Effector memory CD8-positive, alpha-beta T cell (primary cell): ENCODE measurements at regions not wholly inside any gene's neighbourhood (a gene's known extent, or its start where the extent isn't known, plus 50 kb on each side); places are given as distances from the start of the nearest gene placed in this dataset.

ENCODE experiments used
- ATAC-seq: fragments of 150-1000 bp; cut with Tn5 transposase; replicated peaks from 2 replicates; pipeline ENCODE4 v1.10.0; 2021; ENCODE audit warnings: mild to moderate bottlenecking, moderate library complexity
- DNase-seq, 3 experiments: peaks; one replicate each; pipeline ENCODE4 v3.0.0; 2021
- H3K27ac Mint-ChIP-seq, 2 donors: one replicate each; pipeline ENCODE4 v1.8.0; 2022; ENCODE audit warnings: mild to moderate bottlenecking in 2 of 2, mixed read lengths in 2 of 2, moderate library complexity in 2 of 2
- H3K27me3 Mint-ChIP-seq, 2 donors: one replicate each; pipeline ENCODE4 v1.8.0; 2022; ENCODE audit warnings: mixed read lengths in 2 of 2
- H3K36me3 Mint-ChIP-seq: one replicate; pipeline ENCODE4 v1.8.0; 2022; ENCODE audit warnings: mild to moderate bottlenecking, moderate library complexity, mixed read lengths; ENCODE audit not compliant: insufficient read depth
- H3K4me1 Mint-ChIP-seq, 2 donors: one replicate each; pipeline ENCODE4 v1.8.0; 2022; ENCODE audit warnings: low read depth in 2 of 2, mixed read lengths in 2 of 2
- H3K4me3 Mint-ChIP-seq, 2 donors: one replicate each; pipeline ENCODE4 v1.8.0; 2022; ENCODE audit warnings: mild to moderate bottlenecking in 2 of 2, mixed read lengths in 2 of 2, moderate library complexity in 2 of 2
- H3K9me3 Mint-ChIP-seq, 2 donors: one replicate each; pipeline ENCODE4 v1.8.0; 2022; ENCODE audit warnings: mixed read lengths in 2 of 2

DNA sequence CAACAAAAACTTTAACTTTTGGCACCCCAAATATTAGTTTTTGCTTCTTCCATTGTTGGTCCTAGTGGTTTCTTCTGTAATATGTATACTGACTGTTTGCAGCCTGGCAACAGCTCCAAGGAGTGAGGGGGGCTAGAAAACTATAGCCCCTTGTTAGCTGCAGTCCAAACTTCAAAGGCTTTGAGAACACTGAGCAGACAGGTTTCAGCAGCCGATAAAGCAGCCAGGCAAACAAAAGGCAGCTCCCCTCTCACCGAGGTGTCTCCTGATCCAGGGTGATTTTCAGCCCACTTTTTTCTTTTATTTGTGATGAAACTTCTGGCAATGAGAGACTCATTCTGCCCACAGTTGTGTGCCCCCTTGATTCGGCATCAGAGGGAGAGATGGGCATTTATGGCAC is 80.7 kb downstream of the OLIG3 start:
- no peak overlapping the region for H3K4me3 Mint-ChIP-seq
- H3K4me1 Mint-ChIP-seq: peaks cover 4 to 18% of the 10 kb centered on the region in 2 donors
- DNase-seq (no peak), ATAC-seq (no peak)
- H3K27me3 Mint-ChIP-seq: no peaks in the 10 kb centered on the region
- H3K27ac Mint-ChIP-seq: peak overlapping the region in 1 of 2 donors; percentile 86
- H3K9me3 Mint-ChIP-seq: no peaks in the 10 kb centered on the region
- H3K36me3 Mint-ChIP-seq: no peaks in the 10 kb centered on the region

DNA sequence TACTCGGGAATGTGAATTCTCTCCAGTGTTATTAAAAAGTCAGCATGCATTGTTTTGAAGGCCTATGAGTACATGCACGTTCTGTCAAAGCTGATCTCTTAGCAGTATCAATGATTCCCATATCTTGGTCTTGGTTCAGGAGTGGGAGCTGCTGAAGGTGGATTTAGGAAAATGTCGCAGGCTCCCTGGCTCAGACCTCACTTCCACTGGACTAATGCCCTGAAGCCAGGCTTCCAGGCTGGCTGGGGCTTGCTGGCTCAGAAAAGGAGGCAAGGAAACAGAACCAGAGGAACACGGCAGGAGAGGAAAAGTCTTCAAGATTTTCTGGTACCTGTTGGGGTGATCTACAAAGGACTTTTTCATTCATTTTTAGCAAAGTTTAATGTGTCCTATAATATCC is 81.6 kb downstream of the OLIG3 start:
- H3K4me1 Mint-ChIP-seq: peaks cover 10 to 26% of the 10 kb centered on the region in 2 donors
- H3K9me3 Mint-ChIP-seq: no peaks in the 10 kb centered on the region
- H3K27ac Mint-ChIP-seq: no peak overlapping the region
- H3K36me3 Mint-ChIP-seq: no peaks in the 10 kb centered on the region
- ATAC-seq (no peak), DNase-seq (no peak)
- no peaks in the 10 kb centered on the region for H3K27me3 Mint-ChIP-seq
- H3K4me3 Mint-ChIP-seq: no peak overlapping the region

DNA sequence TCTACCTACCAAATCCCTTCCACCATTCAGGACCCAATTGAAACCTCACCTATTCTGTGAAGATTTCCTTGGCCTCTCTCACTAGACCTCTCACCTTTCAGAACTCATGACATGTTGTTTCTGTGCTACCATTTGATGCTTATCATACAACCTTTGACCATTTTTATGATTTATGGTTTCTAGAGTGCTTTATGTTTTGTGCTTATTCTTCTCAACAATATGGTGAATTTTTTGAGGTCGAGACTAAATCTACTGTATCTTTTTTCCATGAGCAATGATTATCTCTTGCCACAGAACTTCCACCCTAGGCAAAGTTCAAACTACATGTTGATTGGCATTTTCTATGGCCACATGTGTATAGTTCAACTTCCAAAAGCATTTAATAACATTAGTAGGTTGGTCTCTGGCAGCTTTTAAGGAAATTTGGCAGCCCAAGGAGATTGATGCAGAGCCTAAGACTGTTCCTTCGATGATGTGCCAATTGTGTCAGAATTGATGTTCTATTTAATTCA is 84.9 kb downstream of the OLIG3 start:
- Mint-ChIP-seq H3K9me3 (peaks cover 4 to 13% of the 10 kb centered on the region in 2 donors), H3K36me3 (no peaks in the 10 kb centered on the region), H3K27ac (no peak overlapping the region), H3K4me3 (no peak overlapping the region), H3K27me3 (no peaks in the 10 kb centered on the region), H3K4me1 (peaks cover 17 to 31% of the 10 kb centered on the region in 2 donors)
- DNase-seq (no peak), ATAC-seq (no peak)

DNA sequence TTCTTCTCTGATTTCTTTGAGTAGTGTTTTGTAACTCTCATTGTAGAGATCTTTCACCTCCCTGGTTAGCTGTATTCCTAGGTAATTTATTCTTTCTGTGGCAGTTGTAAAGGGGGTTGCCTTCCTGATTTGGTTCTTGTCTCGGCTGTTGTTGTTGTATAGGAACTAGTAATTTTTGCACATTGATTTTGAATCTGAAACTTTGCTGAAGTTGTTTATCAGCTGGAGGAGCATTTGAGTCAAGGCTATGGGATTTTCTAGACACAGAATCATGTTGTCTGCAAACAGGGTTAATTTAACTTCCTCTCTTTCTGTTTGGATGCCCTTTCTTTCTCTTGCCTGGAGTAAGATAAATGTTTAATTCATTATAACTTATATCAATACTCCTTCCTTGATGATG is 86.4 kb downstream of the OLIG3 start:
- H3K27ac Mint-ChIP-seq: peak overlapping the region in 1 of 2 donors; percentile 88

DNA sequence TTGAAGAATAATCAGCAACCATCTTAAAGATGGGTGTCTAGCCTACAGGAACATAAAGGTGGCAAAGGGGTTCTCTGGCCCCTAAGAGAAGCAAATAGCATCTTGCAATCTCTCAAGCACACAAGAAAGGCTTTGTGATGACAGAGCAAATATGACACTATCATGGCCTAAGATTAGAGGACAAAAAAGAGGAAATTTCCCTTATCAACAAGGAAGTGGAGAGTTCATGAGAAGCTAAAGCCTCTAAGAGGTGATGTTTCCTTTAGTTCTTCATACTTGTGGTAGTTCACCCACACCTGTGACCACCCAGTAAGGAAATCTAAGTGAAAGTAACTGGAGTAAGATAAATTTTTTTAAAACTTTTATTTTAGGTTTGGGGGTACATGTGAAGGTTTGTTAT is 88.4 kb downstream of the OLIG3 start:
- peaks cover 17 to 30% of the 10 kb centered on the region in 2 donors for H3K4me1 Mint-ChIP-seq
- H3K27me3 Mint-ChIP-seq: no peaks in the 10 kb centered on the region
- no peak for DNase-seq
- peaks cover 4 to 13% of the 10 kb centered on the region in 2 donors for H3K9me3 Mint-ChIP-seq
- no peak for ATAC-seq
- no peaks in the 10 kb centered on the region for H3K36me3 Mint-ChIP-seq
- H3K4me3 Mint-ChIP-seq: no peak overlapping the region
- no peak overlapping the region for H3K27ac Mint-ChIP-seq

More for the DNA sequence above, 86.4 kb downstream of the OLIG3 start:
- Mint-ChIP-seq H3K4me3 (peak overlapping the region in 1 of 2 donors; percentile 19), H3K36me3 (no peaks in the 10 kb centered on the region), H3K4me1 (peaks cover 17 to 30% of the 10 kb centered on the region in 2 donors), H3K9me3 (peaks cover 4 to 13% of the 10 kb centered on the region in 2 donors), H3K27me3 (no peaks in the 10 kb centered on the region)
- DNase-seq: no peak
- no peak for ATAC-seq

DNA sequence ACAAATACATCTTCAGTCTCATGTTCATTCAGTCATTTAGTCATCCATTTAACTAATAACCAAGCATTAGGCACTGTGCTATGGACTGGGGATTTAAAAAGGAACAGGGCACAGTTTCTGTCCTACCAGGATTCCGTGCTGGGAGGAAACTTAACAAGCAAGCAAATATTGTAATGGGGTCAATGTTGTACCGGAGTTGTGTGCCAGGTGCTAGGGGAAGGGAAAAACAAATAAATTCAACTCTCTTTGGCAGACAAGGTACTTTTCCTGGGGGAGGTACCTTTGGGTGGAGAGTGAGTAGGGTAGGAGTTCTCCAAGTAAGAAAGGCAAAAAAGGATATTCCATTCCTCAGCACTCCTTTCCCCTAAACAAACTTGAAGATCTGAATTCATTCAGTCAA is 90.3 kb downstream of the OLIG3 start:
- peaks cover 4 to 13% of the 10 kb centered on the region in 2 donors for H3K9me3 Mint-ChIP-seq
- no peak for ATAC-seq
- peaks cover 17 to 41% of the 10 kb centered on the region in 2 donors for H3K4me1 Mint-ChIP-seq
- DNase-seq: no peak
- H3K27ac Mint-ChIP-seq: peak overlapping the region in 1 of 2 donors; percentile 64
- no peaks in the 10 kb centered on the region for H3K36me3 Mint-ChIP-seq
- H3K27me3 Mint-ChIP-seq: no peaks in the 10 kb centered on the region
- H3K4me3 Mint-ChIP-seq: no peak overlapping the region

DNA sequence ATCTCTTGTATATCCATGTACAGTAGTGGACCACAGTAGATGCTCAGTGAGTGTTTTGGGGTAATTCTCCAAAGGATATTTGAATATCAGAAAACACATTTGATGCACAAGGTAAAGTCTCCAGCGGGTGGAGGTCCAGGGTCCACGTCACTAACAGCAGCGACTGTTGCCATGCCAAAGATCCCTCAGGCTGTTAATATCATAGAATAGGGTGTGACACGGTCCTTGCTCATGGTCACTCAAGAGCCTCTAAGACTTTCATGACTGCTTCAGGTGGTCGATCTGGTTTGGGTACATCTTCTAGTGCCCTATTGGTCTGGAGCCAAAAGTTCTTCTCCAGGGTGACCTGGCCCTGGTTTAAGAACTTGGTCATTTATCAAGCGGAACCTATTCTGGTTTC is 90.8 kb downstream of the OLIG3 start:
- no peak for DNase-seq
- H3K4me3 Mint-ChIP-seq: no peak overlapping the region
- no peak for ATAC-seq
- H3K27me3 Mint-ChIP-seq: no peaks in the 10 kb centered on the region
- H3K27ac Mint-ChIP-seq: peak overlapping the region in 1 of 2 donors; percentile 64
- H3K9me3 Mint-ChIP-seq: peaks cover 4 to 13% of the 10 kb centered on the region in 2 donors
- H3K4me1 Mint-ChIP-seq: peaks cover 17 to 41% of the 10 kb centered on the region in 2 donors
- no peaks in the 10 kb centered on the region for H3K36me3 Mint-ChIP-seq

DNA sequence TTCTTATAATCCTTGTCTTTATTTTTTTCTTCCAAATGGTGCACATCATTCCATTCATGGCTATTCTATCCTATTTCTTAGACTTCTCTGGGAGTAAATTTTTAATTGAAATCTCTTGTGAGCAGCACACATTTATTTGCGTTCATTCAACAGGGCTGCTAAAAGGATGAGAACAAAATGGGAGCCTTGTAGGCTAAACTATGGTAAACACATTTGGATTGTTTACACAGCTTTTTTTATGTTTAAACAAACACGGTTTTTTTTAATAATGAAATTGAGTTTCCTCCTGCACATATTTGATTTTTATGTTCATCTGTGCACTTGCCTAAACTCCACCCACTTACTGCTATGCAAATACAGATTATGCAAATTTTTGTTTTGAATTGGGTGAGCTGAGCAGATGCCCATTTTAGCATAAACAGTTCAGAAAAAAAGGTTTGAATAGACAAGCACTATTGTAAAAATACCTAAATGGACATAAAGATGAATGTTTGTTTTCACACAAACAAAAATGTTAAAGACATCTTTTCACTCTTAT is 92.0 kb downstream of the OLIG3 start:
- Mint-ChIP-seq H3K4me1 (peaks cover 7 to 30% of the 10 kb centered on the region in 2 donors), H3K9me3 (peaks cover 4 to 10% of the 10 kb centered on the region in 2 donors), H3K4me3 (no peak overlapping the region), H3K27ac (no peak overlapping the region), H3K27me3 (no peaks in the 10 kb centered on the region), H3K36me3 (no peaks in the 10 kb centered on the region)
- no peak for DNase-seq
- no peak for ATAC-seq

DNA sequence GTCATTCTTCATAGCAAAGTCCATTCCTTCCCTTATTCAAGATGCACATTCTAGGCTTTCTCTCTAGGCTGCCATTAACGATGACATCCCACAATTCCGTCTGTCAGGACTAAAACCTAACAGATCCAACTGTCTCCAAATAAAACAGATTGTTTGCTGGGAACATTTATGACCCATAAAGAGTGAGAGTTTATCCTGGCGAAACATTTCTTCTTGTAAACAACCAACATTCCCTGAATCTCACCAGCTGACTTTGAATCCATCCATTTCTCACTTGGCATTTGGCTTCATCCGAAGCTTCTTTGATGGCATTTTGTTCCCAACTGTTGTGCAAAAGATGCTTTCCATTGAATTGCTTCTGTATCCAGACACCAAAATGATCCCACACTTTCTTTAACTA is 93.1 kb downstream of the OLIG3 start:
- no peak overlapping the region for H3K27ac Mint-ChIP-seq
- H3K4me3 Mint-ChIP-seq: no peak overlapping the region
- H3K9me3 Mint-ChIP-seq: no peaks in the 10 kb centered on the region
- DNase-seq (no peak), ATAC-seq (no peak)
- peaks cover 5 to 20% of the 10 kb centered on the region in 2 donors for H3K4me1 Mint-ChIP-seq
- no peaks in the 10 kb centered on the region for H3K36me3 Mint-ChIP-seq
- no peaks in the 10 kb centered on the region for H3K27me3 Mint-ChIP-seq

DNA sequence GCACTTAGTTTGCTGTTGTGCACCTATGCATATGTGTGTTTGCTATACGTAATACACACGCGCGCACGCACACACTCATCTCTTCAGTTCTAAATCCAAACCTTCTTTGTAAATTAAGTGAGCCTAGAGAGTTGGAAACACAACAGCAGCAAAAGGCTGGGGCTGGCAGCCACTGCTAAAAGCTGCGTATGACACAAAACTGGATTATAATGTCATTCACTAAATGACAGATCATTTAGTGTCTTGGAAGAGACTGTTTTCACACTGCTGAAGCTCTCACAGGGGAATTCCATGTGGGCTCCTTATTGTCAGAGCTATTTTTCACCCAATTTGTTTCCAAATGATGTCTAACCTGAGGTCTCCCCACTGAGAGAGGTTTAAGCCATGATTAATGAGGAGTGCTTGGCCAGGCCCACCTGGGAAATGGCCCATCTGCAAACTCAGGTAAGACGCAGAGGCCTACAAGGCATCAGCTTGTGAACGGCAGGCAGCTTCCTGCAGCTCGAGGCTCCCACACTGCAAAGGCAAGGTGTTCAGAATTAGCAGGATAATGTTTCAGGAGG is 94.2 kb downstream of the OLIG3 start:
- Mint-ChIP-seq H3K9me3 (peaks cover 0 to 1% of the 10 kb centered on the region in 2 donors), H3K36me3 (no peaks in the 10 kb centered on the region), H3K4me1 (peaks cover 1 to 15% of the 10 kb centered on the region in 2 donors), H3K27me3 (no peaks in the 10 kb centered on the region), H3K4me3 (peak overlapping the region in 1 of 2 donors; percentile 41), H3K27ac (no peak overlapping the region)
- no peak for ATAC-seq
- DNase-seq: no peak

DNA sequence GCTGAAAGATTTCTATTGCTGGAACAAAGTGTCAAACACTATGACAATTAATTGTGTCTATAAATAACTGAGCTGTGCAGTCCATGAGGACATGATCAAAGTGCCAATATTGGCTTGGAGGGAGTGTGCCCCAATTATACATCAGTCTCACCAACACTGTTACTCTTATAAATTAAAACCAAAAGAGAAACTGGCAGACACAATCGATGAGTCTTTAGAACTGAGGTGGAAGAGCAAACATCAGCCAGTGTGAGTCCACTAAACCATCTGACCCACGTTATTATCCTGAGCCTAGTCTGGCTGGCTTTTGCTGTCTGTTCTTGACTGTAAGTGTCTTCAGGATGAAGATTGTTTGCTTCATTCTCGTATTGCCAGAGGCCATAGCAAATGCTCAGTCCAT is 98.9 kb downstream of the OLIG3 start:
- DNase-seq: no peak
- H3K4me3 Mint-ChIP-seq: no peak overlapping the region
- H3K27ac Mint-ChIP-seq: no peak overlapping the region
- no peak for ATAC-seq
- H3K4me1 Mint-ChIP-seq: peaks cover 30 to 43% of the 10 kb centered on the region in 2 donors
- H3K9me3 Mint-ChIP-seq: peaks cover 0 to 1% of the 10 kb centered on the region in 2 donors
- H3K36me3 Mint-ChIP-seq: no peaks in the 10 kb centered on the region
- H3K27me3 Mint-ChIP-seq: no peaks in the 10 kb centered on the region

DNA sequence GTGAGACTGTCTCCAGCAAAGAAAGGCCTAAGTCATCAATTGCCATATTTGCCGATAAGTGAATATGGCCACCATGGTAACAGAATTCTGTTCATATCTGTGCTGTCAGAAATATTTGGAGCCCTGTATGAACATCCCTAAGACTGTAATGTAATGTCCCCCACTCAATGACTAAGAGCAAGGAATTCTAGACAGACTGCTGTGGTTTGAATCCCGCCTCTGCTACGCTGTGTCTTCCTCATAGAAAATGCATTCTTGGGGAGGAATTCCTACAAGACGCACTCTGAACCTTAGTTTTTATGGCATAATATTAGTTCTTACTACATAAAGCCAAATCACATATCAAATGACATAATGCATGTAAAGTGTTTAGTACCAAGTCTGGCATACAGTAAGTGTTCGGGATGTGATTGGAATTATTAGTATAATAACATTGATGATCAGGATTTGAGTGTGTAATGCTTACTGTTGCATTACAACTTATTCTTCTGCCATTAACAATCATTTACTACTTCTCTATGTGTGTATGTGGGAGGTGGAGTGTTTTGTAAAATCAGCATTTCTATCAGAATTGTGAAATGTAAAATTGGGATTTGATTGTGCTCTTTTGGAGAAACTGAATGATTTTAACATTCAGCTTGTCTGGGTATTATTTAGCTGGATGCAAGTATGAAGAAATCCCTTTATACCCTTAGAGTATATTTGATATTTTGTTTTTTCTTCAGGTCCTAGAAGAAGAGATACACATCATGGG is 103.0 kb downstream of the OLIG3 start:
- peaks cover 54 to 66% of the 10 kb centered on the region in 2 donors for H3K4me1 Mint-ChIP-seq
- H3K9me3 Mint-ChIP-seq: peaks cover 0 to 1% of the 10 kb centered on the region in 2 donors
- peaks cover 6% of the 10 kb centered on the region for H3K36me3 Mint-ChIP-seq
- ATAC-seq (no peak), DNase-seq (no peak)
- H3K4me3 Mint-ChIP-seq: peak overlapping the region; percentile 14 to 61
- no peaks in the 10 kb centered on the region for H3K27me3 Mint-ChIP-seq
- H3K27ac Mint-ChIP-seq: peak overlapping the region; percentile 80 to 81

DNA sequence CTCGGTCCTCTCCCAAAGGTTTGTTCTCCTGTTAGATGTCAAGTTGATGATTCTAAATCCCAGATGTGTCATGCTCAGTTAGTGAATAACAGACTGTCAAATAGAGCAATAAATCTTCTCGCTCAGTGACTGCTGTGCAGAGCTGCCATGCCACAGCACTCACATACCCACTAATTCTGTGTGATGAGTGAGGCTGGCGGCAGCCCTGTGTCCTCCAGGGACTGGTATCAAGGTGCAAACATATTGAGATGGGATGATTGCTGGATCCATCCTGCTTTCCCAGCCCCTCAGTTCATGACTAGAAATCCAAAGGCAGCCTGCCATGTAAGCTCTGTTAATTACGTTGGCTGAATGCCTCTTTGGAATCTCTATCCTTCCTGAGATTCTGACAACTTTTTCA is 103.9 kb downstream of the OLIG3 start:
- peak overlapping the region; percentile 80 to 81 for H3K27ac Mint-ChIP-seq
- peaks cover 6% of the 10 kb centered on the region for H3K36me3 Mint-ChIP-seq
- peak overlapping the region; percentile 57 to 64 for H3K4me3 Mint-ChIP-seq
- ATAC-seq: no peak
- H3K27me3 Mint-ChIP-seq: no peaks in the 10 kb centered on the region
- peaks cover 59 to 72% of the 10 kb centered on the region in 2 donors for H3K4me1 Mint-ChIP-seq
- H3K9me3 Mint-ChIP-seq: peaks cover 3 to 8% of the 10 kb centered on the region in 2 donors
- no peak for DNase-seq
